GM18517 (cell line): ENCODE measurements at regions not wholly inside any gene's neighbourhood (a gene's known extent, or its start where the extent isn't known, plus 50 kb on each side); places are given as distances from the start of the nearest gene placed in this dataset.

ENCODE experiments used
- ATAC-seq: cut with Tn5 transposase; IDR thresholded peaks from one replicate; pipeline ENCODE4 v1.9.1; 2021; ENCODE audit warnings: mild to moderate bottlenecking, moderate library complexity; ENCODE audit not compliant: unreplicated experiment

DNA sequence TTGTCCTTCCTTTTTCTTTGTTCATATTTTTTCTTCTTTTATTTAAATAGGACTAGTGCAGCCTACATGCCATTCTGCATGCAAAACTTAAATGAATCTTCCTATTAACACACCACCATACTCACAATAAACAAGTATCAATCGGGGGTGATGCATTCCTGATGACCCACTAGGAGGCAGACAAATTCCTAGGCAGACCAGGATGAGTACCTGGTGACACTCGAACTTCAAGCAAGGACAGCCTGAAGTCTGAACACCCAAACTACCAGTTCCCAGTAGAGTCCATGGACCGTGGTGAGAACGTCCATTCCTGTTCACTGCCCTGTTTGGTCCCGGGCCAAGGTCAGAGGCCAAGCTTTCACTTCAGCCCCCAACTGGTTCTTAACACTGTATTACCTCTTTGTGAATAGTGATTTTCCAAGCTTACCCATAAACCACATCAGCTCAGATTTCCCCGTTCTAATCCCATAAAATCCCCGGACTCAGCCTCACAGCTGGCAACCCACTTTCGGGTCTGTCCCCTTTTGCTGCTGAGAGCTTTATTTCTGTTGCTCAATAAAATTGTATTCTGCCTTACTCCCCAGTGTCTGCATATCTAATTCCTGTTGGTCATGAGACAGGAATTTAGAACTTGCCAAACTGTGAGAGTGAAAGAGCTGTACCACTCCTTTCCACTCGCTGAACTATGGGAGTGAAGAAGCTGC, 1286.6 kb downstream of the FSTL5 start:
- ATAC-seq: no peak

DNA sequence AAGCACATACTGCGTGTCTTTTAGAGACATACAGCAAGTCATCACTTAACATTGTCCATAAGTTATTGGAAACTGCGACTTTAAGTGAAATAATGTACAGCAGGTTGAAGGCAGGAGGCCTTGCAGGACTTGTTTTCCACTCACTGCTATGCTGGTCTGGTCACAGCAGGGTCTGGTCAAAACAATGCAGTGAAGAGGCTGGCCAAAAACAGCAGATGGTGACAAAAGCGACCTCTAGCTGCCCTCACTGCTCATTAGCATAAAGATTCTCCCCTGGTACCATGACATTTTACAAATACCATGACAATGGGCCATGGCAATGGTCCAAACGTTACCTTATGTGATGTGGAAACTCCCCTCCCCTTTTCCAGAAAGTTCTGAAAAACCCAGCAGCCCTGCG, 1283.6 kb downstream of the FSTL5 start:
- ATAC-seq: no peak

DNA sequence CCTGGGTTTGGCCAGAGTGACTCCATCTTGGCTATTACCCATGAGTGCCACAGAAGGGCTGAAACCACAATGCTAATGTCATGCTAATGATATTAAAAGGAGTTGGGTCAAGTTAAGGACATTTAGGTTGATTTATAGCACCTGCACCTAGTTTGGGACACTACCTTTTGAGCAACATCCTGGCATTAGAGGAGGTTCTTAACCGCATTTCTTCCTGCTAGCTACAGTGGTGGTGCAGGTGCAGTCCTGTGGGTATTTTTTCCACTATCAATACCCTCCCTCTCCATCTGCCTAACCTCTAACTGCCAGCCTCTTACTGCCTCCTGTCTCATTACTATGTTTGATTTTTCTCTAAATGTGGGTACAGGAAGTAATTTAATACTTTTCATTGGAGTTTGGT, 1276.1 kb downstream of the FSTL5 start:
- no peak for ATAC-seq

DNA sequence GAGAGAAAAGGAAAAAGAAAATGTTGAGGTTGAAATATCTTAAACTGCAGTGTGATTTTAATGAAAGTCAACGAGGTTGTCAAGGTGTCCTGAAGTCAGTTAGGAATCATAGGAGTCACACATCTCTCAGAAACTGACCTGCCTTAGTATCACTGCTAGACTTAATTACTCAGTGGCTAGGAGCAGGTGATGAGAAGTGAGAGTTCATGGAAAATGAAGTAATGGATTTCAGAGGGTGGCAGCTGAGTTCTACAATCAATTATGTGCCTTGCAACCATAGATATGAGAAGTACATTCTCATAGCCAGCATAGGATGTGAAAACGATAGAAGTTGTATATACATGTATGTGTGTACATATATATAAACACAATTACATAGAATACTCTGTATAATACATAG, 1269.7 kb downstream of the FSTL5 start:
- ATAC-seq: no peak

DNA sequence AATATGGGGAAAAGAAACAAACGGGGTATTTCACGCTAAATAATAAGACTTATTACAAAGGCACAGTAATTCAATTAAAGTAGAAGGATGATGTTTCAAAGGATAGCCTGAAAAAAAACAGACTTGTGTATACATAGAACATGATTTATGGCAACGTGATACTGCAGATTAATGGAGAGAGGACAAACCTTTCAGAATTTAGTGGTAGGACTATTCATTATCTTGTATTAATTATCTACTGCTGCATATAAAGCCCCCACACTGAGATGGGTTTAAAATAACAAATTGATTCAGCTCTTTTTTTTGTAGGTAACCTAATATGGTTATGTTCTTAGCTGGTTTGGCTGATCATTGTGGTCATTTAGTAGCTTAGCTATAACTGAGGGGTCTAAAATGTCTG, 1269.0 kb downstream of the FSTL5 start:
- ATAC-seq: no peak

DNA sequence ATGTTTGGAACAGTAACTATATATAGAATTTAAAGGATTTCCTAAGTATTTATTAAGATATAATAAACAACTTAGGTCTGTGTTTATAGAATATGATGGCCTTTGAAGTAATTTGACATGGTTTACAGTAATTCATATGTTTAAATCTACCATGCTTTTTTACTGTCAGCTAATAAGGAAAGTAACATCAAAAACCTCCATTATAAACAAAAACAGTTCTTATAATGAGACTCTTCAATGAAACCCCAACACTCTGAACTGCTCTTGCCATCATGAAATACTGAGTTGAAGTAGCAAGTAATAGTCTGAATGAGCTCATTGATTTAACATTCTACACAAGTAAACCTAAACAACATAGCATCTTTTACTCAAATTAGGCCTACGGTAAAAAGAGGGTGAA, 1236.5 kb downstream of the FSTL5 start:
- ATAC-seq: no peak

DNA sequence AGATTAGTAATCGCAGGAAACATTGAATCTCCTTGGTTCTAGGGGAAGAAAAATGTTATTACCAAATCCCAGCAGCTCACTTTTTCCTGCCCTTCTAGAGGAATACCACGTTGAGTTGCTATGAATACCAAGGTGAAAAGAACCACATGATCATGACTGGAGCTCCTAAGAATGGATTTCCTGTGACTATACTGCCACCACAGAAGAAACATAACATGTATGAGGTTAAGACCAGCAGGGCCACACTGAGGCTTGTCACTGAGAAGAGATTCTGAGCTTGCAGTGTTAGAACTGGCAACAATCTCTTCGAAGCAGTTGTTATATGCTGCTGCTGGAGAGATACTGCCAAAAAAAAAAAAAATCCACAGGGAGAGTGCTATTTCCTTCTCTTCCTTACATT, 1235.3 kb downstream of the FSTL5 start:
- no peak for ATAC-seq

DNA sequence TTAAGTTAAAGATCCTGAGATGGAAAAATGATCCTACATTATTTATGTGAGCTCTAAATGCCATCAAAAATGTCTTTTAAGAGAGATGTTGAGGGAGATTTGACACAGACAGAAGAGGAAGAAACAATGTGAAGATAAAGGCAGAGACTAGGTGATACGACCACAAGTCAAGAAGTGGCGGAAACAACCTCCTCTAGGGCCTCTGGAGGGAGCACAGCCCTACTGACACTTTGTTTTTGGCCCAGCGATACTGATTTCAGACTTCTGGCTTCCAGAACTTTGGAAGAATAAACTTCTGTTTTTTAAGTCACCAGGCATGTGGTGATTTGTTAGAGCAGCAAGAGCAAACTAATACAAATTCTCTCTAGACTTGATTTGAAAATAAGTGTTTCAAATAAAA, 1216.1 kb downstream of the FSTL5 start:
- no peak for ATAC-seq

DNA sequence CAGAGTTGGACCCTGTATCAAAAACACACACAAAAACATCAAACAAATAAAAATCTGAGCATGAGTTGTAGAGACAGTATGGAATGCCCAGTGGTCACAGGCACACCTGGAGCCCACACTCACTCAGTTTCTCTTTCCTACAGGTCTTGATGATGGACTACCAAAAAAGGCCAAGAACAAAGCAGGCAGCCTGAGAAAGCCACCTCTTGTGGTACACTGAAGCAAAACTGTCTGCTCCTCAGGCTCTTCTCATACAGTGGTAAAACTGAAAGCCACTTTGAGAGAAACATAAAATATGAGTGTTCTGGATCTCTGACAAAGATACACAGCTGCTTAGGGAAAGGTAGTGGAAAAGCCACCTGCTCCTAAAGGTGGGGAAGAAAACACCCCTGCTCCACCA, 1206.9 kb downstream of the FSTL5 start:
- no peak for ATAC-seq

DNA sequence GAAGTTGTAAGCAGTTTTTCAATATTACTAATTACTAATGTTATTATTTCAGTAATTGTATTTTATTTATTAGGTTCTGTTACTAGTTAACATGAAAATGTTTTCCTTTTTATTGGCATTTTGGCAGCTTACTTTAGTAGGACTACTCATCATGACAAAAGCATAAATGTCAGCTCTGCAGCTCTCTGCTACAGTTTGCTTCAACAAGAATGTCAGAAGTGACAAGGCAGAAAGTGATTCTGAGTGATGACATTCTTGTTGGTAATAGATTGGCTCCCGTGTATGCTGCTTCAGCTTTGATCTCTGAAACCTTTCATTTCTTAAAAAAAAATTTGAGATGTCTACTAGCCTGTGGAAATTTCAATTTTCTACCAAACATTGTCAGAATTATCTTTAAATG, 1193.9 kb downstream of the FSTL5 start:
- ATAC-seq: no peak

DNA sequence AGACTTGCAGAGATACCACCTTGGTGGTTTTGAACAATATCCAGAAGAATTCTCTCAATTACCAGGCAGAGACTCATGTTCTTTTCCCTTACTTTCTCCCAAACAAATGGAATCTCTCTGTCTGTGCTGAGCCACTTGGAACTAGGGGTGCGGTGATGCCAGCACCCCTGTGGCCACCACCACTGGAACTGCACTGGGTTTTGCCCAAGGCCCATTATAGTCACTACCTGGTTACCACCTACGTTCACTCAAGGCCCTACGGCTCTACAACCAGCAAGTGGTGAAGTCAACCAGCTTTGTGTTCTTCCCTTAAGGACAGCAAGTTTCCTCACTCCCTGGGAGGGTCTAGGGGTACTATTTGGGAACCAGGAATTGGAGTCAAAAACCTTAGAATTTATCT, 1183.7 kb downstream of the FSTL5 start:
- no peak for ATAC-seq

DNA sequence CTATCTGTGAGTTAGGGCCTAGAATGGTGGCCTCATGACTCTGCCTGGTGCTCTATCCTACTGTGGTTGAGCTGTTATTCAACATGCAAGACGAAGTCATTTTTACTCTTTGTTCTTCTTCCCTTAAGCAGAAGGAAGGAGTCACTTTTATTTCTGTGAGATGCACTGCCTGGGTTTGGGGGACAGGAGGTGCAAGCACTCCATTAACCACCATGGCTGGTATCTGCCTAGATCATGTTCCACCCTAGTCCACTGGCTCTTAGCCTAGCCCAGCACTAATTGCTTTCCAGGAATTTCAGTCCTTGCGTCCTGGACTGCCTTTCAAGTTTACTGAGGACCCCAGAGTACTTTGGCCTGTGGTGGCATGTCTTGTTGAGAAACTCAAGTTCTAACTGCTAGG, 1182.7 kb downstream of the FSTL5 start:
- no peak for ATAC-seq

DNA sequence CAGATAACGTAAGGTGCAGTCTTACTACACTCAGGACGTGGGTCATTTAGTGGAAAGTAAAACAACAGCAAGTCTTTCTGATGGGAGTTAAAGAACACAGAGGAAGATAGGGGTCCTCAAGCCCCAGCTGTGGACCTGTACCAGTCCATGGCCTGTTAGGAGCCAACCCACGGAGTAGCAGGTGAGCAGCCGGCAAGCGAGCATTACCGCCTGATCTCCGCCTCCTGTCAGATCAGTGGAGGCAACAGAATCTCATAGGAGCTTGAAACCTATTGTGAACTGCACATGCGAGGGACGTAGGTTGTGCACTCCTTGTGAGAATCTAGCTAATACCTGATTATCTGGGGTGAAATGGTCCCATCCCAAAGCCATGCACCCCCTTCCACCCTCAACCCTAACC, 1180.8 kb downstream of the FSTL5 start:
- ATAC-seq: no peak

DNA sequence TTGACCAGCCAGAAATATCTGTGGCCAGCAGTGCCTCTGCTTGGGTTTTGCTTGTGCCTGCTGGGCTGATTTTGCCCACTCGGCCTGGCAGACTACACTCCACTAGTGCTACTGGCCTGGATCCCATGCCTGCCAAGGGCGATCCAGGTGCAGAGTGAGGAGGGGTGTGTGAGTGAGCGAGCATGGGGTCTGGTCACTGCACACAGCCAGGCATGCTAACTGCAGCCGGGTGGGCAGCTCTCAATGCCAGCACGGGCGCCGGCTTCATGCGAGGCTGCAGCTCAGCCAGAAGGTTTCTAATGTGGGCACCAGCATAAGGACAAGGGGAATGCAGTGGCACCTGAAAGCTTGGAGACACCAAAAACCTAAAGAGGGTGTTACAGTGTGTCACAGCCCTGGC, 1161.4 kb downstream of the FSTL5 start:
- ATAC-seq: no peak

DNA sequence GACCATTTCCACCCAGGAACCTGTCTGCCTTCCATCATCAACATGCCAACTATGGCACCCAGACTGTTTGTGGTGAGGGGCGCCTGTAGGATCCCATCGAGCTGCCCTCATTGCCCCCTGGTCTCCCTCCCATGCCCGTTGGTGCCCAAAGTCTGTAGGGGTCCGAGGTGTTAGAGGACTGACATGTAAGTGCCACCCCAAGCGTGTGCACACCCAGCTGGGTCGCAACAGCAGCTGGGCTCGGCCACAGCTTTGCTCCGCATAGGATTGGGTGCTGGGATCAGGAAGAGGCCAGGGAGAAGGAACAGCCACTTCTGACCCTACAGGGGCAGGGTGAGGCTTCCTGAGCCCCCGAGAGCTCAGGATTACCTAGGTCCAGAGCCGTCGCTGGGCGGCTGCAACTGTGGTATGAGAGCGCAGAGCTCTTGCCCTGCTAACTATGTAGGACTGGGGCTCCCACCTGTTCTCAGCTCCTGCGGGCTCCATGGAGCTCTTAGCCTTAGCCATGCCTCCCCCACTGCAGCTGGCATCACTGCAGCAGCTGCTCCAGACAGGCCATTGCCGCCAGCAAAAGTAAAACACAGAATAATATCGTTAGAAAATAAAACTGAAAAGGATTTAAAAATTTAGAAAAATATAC, 1160.3 kb downstream of the FSTL5 start:
- ATAC-seq: no peak

DNA sequence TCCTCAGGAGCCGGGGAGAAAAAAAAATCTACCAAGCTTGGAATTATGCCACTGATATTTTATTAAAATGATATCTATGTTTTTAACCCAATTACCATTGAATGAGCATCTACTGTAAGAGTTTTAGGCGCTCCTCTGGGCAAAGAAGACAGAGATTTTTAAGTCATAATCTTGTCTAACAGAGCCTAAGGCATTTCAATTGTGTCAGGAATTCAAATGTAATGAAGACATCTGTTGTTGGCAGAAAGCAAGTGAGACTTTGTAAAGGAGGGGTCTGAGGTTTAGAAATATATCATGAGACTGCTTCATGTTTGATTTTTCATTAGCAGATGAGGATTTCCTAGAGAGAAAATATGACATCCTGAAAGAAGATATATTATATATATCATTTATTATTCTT, 1158.1 kb downstream of the FSTL5 start:
- no peak for ATAC-seq

DNA sequence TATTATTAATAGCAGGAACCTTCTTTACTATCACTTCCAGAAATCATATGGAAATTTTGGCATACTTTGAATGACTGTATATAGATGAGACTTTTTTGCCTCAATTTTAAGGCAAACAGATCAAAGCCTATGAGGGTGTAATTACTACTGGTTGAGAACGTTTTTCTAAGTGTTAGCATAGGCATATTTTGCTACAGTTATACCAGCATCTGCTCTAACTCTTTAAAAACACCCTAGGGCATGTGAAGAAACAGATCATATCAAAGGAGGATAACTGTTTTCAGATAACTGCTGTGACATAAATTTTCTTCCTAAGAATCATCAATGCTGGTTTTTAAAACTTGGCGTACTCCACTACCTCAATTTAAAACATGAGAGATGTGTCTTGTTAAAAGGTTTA, 1155.3 kb downstream of the FSTL5 start:
- ATAC-seq: no peak

DNA sequence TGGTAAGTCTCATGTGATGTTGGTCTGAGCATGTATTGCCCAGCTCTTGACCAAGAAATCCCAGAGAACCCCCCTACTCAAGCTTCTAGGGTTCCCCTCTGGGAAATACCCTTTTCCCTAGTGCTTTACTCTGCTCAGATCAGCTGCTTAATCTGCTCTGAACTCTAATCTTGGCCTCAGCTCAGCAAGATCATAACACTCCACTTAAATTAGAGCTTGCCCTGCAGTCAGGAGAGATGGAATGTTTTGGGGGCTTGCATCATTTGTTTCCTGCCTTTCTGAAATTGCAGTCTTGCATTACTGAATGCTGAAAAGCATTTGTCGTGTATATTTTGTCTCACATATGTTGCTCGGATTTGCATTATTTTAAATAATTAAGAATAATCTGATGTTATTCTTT, 1153.6 kb downstream of the FSTL5 start:
- ATAC-seq: no peak
